Suprapubic skin (tissue), 4 donors: ENCODE measurements at regions not wholly inside any gene's neighbourhood (a gene's known extent, or its start where the extent isn't known, plus 50 kb on each side); places are given as distances from the start of the nearest gene placed in this dataset.

ENCODE experiments used
- CTCF ChIP-seq, 2 donors: fragments of 200-600 bp in 1 of 2; fragments of 450-650 bp in 1 of 2; sonication (generic) in 1 of 2; IDR thresholded peaks; one replicate each; pipeline ENCODE4 v1.5.1; 2016 to 2019; ENCODE audit warnings: antibody characterized with exemption in 2 of 2, mild to moderate bottlenecking in 1 of 2, moderate library complexity in 1 of 2
- POLR2A ChIP-seq, 2 donors: fragments of 450-650 bp; IDR thresholded peaks; one replicate each; pipeline ENCODE4 v1.6.1; 2017; ENCODE audit warnings: antibody characterized with exemption in 2 of 2, mild to moderate bottlenecking in 2 of 2, moderate library complexity in 2 of 2
- POLR2AphosphoS5 ChIP-seq, 3 donors: sonication (generic); formaldehyde crosslinking; IDR thresholded peaks; one replicate each; pipeline ENCODE4 v1.6.1; 2017; ENCODE audit warnings: antibody characterized with exemption in 3 of 3

DNA sequence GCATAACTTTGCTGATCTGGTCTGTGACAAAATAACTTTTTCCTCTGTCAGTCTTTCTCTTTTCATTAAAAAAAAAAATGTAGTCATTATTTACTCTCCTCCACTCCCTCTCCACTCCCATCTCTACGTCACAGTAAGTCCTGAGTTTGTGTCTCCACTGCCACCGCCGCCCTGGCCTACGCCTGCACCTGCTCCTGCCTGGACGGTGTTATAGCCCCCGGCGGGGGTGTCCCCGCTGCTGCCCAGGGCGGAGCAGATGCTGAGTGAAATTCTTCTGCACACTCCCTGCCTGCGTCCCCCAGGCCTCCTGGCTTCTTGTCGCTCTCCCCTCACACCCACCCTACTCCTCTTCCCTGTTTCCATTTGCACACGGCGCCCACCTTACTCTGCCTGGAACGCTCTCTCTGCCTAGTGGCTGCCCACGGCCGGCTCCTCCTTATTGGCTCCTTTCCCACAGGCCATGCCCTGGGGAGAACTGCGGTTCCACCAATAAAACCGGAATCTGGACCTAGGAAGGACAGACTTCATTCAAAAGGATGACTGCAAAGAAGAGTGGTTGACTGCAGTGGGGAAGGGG lies 55.2 kb upstream of the C1orf174 start:
- TF ChIP-seq CTCF (IDR thresholded peaks at IDR 0.05) (no peak), POLR2A (IDR thresholded peaks at IDR 0.05) (no peak), POLR2AphosphoS5 (IDR thresholded peaks at IDR 0.05) (no peak)
